OCI-LY7 (cell line): ENCODE measurements at regions not wholly inside any gene's neighbourhood (a gene's known extent, or its start where the extent isn't known, plus 50 kb on each side); places are given as distances from the start of the nearest gene placed in this dataset.

Experiments used
- CTCF ChIP-seq: fragments of 200-600 bp; sonication (generic); conservative IDR thresholded peaks from 2 replicates; pipeline ENCODE4 v1.5.1; 2014; ENCODE audit warnings: mild to moderate bottlenecking, antibody characterized with exemption, low read length, moderate library complexity, mixed read lengths
- EZH2phosphoT487 ChIP-seq: fragments of 200-600 bp; sonication (generic); IDR thresholded peaks from 2 replicates; pipeline ENCODE4 v1.6.1; 2018; ENCODE audit warnings: low read depth, borderline replicate concordance, mild to moderate bottlenecking, mixed run types, antibody characterized with exemption, low read length, moderate library complexity, mixed read lengths

GRCh38 chr13:76800943-76801342 is 85.3 kb downstream of the KCTD12 start:
- no peak for TF ChIP-seq CTCF
- no peak for TF ChIP-seq EZH2phosphoT487
